Occipital lobe (tissue), 1 donor: ENCODE measurements at regions not wholly inside any gene's neighbourhood (a gene's known extent, or its start where the extent isn't known, plus 50 kb on each side); places are given as distances from the start of the nearest gene placed in this dataset.

Source experiments
- DNase-seq: peaks from one replicate; lab custom pipeline; 2025; lab: John Stamatoyannopoulos, UW

DNA sequence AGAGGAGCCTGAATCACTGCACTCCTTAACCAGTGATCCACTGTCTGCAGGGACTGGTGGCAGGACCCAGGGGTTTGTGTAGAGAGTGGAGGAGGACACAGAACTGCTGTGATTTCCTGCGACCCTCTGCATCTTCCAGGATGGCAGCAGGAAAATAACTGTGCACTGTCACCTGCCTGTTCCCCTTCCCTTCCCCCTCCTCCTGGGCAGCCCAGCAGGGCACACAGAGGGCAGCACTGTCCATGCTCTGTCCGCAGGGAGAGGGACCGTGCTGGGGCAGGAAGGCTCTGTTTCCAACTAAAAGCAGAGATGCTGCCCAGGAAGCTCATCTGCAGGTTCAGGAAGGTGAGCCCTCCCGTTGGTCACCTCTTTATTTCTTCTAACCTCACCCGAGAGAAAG is 168.7 kb downstream of the ZBTB18 start:
- no peak for DNase-seq

DNA sequence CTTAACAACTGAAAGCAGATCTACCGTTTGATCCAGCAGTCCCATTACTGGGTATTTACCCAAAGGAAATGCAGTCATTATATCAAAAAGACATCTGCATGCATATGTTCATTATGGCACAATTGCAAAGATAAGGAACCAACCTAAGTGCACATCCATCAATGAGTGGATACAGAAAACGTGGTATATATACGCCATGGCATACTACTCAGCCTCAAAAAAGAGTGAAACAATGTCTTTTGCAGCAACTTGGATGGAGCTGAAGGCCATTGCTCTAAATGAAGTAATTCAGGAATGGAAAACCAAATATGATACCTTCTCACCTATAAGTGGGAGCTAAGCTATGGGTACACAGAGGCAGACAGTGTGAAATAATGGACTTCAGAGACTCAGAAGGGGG is 169.3 kb downstream of the ZBTB18 start:
- DNase-seq: no peak

DNA sequence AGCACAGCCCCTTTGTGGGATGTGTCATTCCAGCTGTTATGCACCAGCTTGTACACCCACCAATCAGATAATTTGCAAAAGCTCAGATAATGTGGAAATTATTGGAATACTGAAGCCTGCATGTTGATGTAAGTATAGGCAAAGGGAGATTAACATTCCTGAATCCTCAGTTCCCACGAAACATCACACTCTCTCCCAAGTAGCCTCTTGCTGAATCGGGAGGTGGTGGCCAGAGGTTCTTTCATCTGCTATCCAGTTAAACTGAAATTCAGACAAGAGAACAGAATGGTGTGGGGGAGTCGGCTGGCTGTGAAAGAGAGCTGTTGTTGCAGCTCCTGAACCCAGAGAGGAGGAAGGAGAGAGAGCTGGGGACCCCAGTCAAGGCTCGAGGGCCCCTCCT is 170.9 kb downstream of the ZBTB18 start:
- DNase-seq: no peak

DNA sequence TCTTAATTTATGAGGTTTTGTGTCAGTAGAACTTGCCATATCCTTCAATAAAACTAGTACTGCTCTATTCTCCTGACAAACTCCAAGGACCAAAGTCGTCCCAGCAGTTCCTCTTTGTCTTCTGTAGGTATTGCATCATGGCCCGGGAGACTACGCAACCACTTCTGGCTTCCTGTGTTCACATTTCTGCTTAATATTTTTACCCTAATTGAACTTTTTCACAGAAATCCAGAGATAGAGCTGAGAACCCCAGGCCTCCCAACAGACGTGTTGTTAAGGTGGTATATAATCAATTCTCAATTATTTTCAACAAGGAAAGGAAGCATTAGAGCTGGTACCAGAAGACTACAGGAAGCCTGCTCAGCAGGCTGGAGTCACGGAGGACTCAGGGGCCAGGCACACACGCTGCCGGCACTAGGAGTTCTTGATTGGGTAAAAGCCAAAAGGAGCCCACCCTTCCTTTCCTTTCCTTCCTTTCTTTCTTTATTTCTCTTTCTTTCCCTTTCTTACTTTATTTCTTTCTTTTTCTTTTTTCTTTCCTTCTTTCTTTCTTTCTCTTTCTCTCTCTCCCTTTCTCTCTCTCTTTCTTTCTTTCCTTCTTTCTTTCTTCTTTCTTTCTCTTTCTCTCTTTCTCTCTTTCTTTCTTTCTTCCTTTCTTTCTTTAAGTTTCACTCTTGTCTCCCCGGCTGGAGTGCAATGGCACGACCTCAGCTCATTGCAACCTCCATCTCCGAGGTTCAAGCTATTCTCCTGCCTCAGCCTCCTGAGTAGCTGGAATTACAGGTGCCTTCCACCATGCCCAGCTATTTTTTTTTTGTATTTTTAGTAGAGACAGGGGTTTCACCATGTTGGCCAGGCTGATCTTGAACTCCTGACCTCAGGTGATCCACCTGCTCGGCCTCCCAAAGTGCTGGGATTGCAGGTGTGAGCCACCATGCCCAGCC is 173.7 kb downstream of the ZBTB18 start:
- DNase-seq: no peak

DNA sequence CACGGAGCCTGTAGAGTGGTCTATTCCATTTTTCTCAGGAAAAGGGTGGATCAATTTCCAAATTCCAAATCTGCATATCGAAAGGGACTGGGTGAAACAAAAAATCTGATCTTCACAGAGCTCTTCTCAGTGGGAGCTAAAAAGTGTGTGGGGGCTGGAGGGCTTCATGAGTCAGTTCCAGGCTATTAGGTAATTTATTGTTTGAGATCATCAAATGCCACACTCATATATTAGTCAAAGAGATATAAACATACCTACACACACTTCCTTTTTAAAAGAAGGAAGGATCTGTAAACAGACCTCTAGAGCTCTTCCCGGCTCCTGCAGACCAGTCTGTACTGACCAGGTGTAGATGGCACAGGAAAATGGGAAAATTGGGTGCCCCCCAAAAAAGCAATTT is 175.4 kb downstream of the ZBTB18 start:
- DNase-seq: no peak

DNA sequence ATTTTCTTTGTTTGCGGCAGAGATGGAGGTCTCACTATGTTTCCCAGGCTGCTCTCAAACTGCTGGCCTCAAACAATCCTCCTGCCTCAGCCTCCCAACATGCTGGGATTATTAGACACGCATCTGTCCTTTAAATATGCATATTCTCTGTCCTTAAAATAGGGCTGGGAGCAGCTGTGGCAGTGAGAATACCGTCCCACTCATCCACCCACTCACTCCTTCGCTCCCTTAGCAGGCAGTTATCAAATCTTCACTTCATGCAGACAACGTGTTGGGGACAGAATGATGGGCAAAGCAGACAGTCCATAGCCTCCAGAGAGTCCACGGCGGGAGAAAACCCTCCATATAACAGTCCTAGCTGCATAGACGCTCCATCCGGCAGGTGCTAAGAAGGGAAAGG is 179.4 kb downstream of the ZBTB18 start:
- no peak for DNase-seq

DNA sequence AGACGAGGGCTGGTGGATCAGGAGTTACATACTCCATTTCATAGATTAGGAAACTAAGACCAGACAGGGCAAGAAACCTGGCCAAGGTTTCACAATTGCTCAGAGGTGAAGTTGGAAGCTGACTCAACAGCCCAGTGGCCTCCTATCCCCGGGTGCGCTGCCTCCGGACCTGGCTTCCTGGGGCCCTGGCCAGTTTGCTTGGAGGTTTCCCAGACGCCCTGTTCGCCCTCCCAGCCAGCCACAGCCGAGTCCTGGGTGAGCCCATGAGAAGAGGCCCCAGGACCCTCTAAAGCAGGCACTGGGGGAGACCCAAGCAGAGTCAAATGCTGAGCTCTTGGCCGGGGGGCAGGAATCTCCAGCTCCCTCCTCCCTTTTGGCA is 180.1 kb downstream of the ZBTB18 start:
- no peak for DNase-seq

DNA sequence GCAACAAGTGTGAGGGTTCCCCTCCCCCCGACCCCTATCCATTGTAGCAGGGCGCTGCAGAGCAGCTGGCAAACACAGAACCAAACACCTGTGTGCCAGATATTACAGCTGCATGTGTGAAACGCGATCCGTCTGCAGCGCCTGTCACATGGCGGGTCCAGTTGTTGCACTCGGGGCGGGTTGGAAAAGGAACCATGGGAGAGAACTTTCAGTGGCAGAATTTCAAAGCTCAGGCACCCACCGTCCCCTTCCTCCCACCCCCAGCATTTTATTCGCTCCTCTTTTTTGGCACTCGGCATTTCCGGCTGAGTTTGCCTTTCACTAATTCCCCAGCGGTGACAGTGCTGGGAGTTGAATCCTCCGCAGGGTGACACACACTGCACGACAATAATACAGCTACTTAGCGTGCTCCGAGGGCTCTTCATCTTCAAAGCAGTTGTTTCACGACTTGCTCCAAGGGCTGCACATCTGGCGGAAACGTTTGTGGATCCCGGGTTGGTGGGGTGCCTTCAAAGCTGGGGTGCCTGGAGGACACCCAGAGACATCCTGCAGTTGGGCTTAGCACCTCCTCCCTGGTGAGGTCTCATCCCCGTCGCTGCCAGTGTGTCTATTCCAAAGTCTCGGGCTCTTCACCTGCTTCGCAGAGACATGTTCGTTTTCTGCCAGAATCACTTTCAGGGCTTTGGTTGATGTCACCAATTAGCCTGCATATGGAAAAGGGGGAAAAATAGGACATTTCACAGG is 180.7 kb downstream of the ZBTB18 start:
- no peak for DNase-seq

DNA sequence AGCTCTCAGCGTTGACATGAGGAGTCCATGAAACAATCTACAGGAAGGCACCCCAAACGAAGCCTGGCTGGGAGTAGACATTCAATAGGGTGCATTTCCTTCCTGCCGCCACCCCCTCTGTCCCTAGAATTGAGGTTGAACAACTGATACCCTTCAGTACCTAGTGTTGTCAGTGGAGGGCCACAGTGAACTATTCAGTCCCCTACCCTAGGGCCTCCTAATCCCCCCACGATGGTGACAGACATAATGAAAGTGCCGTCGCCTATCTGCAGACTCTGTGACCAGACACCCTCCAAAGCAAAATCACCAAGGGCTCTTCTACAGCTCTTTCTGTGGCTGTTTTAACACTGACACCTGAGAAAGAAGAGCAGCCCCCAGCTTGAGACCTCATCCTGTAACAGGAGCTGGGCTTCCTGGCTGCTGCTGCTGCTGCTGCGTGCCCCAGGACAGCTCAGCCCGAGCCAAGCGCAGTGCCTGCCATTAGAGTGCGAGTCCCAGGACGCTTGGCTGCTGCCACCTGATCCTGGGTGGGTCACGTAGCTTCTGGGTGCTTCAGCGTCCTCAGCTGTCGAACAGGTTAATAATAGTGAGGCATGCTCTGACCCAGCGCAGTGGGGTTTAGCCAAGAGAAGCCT is 183.0 kb downstream of the ZBTB18 start:
- no peak for DNase-seq

DNA sequence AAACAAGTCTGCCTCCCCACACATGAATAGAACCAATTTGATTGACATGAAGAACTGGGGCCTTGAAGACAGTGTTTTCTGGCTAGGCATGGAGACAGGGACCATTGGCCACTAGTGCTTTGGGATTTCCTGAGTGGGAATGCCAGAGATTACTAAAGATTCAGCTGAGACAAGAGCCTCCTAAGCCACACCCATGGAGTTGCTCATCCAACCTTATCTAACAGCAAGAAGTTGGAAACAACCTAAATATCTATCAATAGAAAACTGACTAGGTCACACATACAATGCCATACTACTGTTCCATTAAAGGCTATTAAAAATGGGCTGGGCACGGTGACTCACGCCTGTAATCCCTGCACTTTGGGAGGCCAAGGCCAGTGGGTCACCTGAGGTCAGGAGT is 184.1 kb downstream of the ZBTB18 start:
- DNase-seq: no peak

DNA sequence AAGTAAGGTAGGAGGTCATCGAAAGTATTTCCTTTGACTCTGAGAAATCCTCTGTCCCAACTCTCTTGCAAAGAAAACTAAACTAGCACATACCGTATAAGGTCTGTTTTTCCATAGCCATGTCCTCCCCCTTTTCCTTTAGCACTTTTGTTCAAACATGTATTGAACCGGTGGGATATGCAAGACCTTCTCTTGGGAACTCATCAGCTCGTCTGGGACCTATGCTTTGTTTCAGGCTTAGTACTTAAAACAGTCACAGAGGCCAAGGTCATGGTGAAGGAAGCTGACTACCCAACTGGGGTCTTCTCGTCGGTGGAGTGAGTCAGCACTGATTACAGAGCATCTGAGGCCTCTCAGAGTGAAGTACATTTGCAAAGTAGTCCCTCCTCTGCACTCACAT is 185.0 kb downstream of the ZBTB18 start:
- no peak for DNase-seq

DNA sequence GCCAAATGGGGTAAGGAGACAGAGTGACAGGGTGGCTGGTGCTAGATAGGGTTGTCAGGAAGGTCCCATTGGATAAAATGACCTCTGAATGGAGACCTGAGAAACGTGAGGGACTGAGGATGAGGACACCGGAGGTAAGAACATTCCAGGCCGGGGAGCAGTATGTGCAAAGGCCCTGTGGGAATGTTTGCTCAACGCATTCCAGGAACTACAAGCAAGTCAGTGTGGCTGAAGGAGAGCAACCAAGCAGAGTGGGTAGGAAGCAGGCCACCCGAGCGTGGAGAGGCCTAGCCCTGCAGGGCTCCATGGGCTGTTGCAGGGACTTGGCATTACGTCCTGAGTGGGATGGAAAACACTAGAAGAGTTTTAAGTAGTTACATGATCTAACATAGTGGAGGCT is 185.6 kb downstream of the ZBTB18 start:
- DNase-seq: no peak

DNA sequence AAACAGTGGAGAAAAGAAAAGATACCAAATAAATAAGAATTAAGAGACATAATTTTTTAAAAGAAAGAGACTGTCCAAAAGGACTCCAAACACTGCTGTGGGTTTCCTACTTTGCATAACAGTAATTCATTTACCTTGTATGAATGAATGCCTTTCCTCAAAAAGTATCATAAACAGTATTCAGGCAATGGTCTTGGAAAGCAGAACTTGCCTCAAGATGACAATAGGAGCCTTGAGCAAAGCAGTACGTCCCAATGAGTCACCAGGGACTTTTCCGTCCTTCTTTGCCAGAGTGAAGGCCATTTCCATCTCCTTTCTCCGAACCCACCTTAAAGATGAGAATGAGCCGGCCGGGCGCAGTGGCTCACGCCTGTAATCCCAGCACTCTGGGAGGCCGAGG is 186.4 kb downstream of the ZBTB18 start:
- no peak for DNase-seq

DNA sequence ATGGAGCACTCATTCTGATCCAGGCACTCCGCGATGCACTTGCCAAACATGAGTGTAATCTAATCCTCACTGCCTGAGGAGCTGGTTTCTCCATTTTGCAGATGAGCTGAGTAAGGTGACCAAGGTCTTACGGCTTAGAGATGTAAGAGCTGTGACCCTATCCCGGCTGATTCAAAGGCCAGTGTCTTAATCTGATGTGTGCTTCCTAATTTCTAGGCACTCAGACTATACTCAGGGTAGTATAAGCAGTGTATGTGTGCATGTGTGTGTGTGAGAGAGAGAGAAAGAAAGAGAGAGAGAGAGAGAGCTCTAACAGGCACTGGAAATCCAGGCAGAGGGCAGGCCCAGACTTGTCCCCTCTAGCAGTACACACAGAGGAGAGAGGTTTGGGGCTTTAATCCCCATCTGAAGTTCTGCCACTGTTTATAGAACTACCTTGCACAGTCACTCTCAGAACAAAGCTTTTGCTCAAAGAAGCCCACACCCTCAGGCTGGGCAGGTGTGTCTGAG is 188.2 kb downstream of the ZBTB18 start:
- no peak for DNase-seq

DNA sequence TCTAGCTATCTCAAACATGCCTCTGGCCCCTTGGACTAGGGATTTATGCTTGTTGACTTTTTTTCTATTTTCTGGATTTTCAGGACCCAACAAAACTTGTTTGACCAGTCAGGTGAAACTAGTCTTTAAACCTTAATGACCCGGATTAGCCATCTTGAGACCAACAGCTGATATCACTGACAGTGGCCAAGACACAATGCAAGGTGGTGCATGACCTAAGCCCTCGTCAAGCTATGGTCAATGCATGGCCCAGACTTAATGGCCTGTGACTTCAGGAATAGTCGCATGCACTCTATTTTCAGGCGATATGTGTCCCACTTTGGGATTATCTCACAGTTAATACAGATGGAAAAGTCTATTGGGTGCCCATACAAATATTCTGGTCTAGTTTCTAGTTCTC is 190.4 kb downstream of the ZBTB18 start:
- DNase-seq: no peak

DNA sequence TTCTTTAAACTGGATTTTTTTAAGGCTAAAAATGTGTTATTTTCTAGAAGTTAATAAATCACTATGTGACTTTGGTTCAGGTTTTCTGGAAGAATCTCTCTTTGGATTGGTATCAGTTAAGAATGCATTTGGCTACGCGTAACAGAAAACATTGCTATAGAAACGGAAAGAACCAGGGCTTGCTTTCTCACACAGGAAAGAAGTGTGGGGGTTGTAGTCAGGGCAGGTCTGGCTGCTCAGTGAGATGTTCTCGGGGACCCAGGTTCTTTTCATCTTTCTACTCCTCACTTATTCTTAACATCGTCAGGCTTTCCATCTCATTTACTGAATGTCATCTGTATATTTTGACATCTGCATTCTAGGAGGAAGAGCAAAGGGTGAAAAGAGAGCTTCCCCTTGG is 191.4 kb downstream of the ZBTB18 start:
- no peak for DNase-seq

DNA sequence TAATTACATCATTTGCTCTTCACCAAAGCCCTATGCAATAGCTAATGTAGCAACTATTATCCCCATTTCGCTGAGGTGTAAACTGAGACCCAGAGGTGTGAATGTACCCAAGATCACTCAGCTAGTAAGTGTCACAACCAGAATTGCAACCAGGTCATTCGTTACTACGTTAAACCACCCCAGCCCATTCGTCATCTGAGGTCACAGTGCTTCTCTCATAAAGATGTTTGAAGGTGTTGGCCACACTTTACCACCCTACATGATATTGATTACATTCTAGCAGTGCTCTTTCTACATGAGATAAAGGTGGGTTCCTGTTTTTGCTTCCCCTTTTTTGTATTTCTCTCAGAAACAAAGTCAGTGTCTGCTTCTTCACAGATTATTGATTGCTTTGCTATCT is 195.3 kb downstream of the ZBTB18 start:
- DNase-seq: no peak

DNA sequence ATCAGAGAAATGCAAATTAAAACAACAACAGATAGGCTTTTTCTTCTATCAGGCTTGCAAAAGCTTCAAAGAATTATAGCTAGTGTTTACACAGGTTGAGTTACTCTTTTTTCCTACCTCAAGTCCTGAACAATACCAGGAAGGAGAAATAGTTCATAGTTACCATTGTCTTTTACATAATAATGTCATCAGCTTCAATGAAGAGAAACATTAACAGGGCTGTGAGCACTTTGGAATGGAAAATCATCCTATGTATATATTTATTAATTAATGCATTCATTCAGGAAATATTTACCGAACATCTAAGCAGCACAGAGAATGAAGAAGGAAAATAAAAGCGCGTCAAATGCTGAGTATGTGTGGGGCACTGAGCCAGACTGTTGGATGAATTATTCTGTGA is 197.3 kb downstream of the ZBTB18 start:
- DNase-seq: no peak

DNA sequence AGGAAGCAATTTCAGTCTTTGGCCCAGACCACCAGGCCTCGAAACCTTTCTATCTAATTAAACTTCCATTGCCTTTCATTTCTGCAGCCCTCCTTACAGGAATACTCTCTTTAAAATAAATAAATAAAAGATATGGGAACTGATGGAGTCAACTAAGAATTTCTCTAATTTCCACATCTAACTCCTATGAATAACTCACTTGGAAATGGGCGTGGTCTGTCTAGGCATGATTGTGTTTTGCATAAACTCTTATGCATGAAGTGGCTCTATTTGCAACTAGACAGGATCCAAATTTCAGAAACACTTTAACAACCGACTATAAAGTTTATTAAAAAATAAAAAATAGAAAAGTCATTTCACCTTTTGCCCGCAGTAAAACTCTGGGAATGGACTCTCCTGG is 199.5 kb downstream of the ADSS2 start:
- DNase-seq: no peak

DNA sequence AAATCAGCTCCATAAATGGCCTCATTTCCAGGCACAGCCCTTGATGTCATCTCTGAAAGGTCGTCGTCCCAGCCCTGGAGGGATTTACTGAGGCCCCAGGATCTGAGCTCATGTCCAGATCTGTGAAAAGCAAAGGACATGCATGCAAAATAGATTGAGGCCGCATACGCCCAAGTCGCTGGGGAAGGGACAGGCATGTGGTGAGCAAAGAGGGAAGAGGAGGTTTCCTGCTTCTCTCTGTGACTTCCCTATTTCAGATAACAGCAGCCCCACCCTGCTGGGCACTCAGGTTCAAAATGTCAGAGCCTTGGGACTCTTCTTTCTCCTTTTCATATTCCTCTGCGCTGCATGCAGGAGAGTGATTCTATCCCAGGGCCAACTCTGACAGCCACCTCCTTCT is 197.2 kb downstream of the ADSS2 start:
- DNase-seq: no peak

DNA sequence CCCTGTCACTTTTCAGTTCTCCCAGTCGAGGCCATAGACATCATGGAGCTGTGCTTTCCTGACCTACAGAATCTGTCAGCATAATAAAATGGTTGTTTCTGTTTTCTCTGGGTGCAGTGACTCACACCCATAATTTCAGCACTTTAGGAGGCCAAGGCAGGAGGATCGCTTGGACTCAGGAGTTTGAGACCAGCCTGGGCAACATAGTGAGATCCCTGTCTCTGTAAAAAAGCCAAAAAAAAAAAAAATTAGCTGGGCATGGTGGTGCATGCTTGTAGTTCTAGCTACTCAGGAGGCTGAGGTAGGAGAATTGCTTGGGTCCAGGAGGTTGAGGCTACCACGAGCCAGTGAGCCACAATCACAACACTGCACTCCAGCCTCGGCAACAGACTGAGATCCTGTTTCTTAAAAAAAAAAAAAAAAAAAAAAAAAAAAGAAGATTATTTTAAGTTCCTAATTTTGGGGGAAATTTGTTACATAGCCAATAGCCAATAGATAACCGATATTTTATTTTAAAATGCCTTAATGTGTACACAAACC is 196.2 kb downstream of the ADSS2 start:
- no peak for DNase-seq

DNA sequence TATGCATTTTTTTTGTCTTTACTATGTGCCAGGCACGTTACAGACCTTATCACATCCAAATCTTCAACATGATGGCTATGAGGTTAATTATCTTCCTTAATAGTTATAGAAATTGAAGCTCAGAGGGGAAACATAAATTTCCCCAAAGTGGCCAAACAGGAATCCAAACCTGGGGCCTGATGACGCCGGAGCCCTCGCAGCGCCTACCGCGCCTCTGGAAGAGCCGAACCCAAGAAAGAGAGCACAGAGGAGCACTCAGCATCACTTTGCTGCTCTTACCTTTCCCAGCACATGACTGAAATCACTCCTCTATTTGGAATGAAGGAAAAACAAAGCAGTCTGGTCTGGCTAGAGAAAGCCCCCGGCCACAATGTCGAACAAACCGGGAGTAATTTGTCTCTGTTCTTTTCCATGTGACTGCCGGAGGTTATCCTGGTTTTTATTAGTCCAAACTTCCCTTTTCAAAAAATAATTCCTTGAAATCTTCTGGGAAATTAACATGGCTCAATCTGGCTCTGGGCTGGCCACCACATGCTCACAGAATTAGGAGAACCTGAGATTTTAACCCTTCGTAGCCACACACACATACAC is 195.5 kb downstream of the ADSS2 start:
- no peak for DNase-seq
